A172 (cell line): ENCODE measurements at regions not wholly inside any gene's neighbourhood (a gene's known extent, or its start where the extent isn't known, plus 50 kb on each side); places are given as distances from the start of the nearest gene placed in this dataset.
"Not testable (repeated sequence)": the region's sequence is repeated elsewhere in the genome, so short reads cannot be mapped to it uniquely, and the experiment has no call there.

Source experiments
- DNase-seq: peaks from one replicate; pipeline ENCODE4 v3.0.0-alpha.2; 2015; ENCODE audit warnings: low spot score

- no peak for DNase-seq
Observed at GRCh38 chr7:356691-357462, 66.9 kb downstream of the FOXL3 start.

GRCh38 chr7:357531-358209, 67.7 kb downstream of the FOXL3 start:
- DNase-seq: no peak

- no peak for DNase-seq
Observed at GRCh38 chr7:358352-358751, 68.4 kb downstream of the FOXL3 start.

GRCh38 chr7:359226-359765, 69.3 kb downstream of the FOXL3 start:
- no peak for DNase-seq

- DNase-seq: peak; percentile 19
Observed at GRCh38 chr7:359766-360361, 69.9 kb downstream of the FOXL3 start.

- DNase-seq: no peak
Observed at GRCh38 chr7:360454-361100, 70.6 kb downstream of the FOXL3 start.

GRCh38 chr7:361182-361581, 71.2 kb downstream of the FOXL3 start:
- DNase-seq: not testable (repeated sequence)

- no peak for DNase-seq
Observed at GRCh38 chr7:361680-362401, 71.9 kb downstream of the FOXL3 start.

- DNase-seq: no peak
Observed at GRCh38 chr7:362402-363096, 72.6 kb downstream of the FOXL3 start.

- DNase-seq: no peak
Observed at GRCh38 chr7:363626-364025, 73.7 kb downstream of the FOXL3 start.

GRCh38 chr7:364536-364935, 74.6 kb downstream of the FOXL3 start:
- DNase-seq: no peak

- DNase-seq: no peak
Observed at GRCh38 chr7:365593-365992, 75.6 kb downstream of the FOXL3 start.

- DNase-seq: peak; percentile 29
Observed at GRCh38 chr7:366161-366803, 76.3 kb downstream of the FOXL3 start.

- no peak for DNase-seq
Observed at GRCh38 chr7:367351-367901, 77.5 kb downstream of the FOXL3 start.

GRCh38 chr7:368651-369475, 78.9 kb downstream of the FOXL3 start:
- DNase-seq: no peak

GRCh38 chr7:369476-370258, 79.7 kb downstream of the FOXL3 start:
- no peak for DNase-seq

- no peak for DNase-seq
Observed at GRCh38 chr7:370259-370625, 80.3 kb downstream of the FOXL3 start.

- DNase-seq: no peak
Observed at GRCh38 chr7:370775-371118, 80.8 kb downstream of the FOXL3 start.
